ENCODE measurements at regions not wholly inside any gene's neighbourhood (a gene's known extent, or its start where the extent isn't known, plus 50 kb on each side); places are given as distances from the start of the nearest gene placed in this dataset.

GRCh38 chr2:234631646-234632514, 135.0 kb upstream of the ARL4C start:
- peak; percentile 42 for DNase-seq

DNA sequence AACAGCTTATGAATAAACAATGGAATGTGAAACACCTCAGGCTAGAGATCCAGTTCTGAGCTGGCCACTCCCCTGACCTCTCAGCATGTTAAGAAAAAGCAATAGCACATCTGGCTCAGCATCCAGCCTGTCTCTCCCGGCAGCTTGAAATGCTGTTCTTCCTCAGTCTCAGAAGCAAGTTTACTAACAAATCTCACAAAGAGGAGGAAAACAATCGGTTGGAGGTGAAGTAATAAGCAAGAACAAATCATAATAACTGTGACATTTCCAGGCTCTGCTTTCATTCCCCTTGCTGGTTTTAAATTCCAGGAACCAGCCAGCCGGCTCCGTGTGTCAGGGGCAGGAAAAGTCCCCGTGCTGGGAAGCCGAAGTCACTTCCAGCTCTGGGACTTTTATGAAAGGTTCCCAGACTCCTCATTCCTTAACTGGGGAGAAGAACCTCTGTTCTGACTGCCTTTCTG, 133.9 kb upstream of the ARL4C start:
- peak; percentile 29 for DNase-seq

GRCh38 chr2:234629596-234629995, 132.7 kb upstream of the ARL4C start:
- no peak for DNase-seq

GRCh38 chr2:234628953-234629352, 132.1 kb upstream of the ARL4C start:
- no peak for DNase-seq

DNA sequence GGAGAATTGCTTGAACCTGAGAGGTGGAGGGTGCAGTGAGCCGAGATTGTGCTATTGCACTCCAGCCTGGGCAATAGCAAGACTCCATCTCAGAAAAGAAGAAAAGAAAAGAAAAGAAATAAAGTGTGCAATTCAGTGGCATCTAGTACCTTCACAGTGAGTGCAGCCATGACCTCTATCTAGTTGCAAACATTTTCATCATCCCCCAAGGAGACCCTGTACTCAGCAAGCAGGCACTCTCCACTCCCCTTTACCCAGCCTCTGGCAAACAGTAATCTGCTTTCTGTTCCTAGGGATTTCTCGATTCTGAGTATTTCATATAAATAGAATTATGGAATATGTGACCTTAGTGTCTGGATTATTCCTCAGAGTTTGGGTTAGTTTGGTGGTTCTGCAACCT, 130.4 kb upstream of the ARL4C start:
- no peak for DNase-seq

DNA sequence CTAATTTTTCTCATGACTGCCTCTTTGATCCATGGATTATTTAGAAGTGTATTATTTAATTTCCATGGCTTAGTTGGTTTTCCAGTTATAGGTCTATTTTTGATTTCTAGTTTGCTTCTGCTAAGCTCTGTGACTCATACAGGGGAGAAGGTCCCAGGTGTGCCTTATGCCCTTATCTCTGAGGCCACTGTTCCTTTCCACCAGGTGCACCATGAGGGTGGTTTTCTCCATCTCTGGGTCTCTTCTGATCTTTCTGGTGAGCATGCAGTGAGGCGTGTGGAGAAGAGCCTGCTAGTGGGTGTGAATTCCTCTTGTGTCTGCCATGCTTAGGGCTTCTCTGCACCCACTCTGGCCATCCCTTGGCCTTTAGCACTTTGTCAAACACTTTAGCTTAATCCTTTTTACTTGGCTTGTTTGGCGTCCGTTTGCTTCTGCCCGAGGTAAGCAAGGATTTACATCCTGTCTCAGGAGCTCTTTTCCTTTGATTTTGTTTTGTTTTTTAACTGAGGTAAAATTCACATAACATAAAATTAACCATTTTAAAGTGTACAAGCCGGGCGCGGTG, 129.8 kb upstream of the ARL4C start:
- no peak for DNase-seq

DNA sequence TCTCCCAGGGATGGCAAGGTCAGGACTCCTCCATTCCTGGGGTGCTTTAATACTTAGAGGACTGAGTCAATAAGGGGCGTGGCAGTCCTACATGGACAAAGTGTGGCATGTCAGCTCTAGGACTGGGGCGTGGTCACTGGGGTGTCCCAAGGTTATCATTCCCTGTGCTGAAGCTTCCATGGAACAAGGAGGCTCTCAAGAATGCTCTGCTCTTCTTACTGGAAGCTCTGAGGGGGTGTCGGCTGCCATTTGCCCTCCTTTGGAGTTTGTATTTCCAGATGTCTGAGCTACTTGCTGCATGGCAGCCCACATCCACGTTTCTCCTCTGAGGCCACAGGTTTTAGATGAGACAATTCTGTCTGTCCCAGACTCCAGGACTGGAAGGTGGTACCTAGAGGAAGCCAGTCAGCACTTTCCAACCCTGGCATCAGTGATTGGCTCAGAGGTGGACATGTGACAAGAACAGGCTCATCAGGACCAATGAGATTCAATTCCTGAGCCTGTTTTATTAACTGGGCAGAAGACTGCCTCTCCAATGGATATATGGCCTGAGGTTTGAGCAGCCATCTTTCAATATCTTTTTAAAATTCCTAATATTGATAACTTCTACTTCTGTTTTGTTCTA, 128.9 kb upstream of the ARL4C start:
- no peak for DNase-seq

DNA sequence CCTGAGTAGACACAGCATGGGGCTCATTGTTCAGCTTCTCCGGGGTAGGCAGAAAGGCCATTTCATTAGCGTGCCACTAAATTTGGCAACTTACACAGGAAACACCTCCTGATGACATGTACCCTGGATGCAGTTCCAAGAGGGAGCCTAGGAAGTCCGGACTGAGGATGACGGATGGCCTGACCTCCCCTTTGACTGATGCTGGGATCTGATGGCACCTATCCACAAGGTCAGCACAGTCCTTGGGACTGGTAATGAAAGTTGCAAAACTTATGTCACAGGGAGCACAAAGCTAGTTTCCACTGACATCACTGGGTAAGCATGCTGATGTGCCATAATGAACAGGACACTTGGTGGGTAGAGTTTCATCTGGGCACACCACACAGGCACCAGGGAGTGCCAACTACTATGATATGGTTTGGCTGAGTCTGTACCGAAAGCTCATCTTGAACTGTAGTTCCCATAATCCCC, 126.7 kb upstream of the ARL4C start:
- no peak for DNase-seq

DNA sequence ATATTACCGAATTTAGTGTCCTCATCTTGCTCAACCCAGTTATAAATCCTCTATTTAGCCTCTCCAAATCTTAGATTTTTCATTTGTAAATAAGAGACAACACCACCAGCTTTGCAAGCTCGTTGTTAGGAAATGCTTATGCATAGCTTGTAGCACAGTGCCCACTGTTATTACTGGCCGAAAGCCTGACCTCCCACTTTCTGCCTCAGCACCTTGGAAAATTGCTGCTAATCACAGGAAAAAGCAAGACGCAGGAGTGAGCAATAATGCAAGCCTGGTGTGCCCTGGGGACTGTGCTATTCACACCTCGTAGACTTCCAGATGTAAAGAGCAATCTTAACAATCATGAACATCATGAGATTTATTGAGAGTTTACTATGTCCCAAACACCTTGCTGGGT, 124.2 kb upstream of the ARL4C start:
- no peak for DNase-seq

GRCh38 chr2:234620018-234620417, 123.1 kb upstream of the ARL4C start:
- no peak for DNase-seq

- no peak for DNase-seq
These were observed 118.9 kb upstream of the ARL4C start for GRCh38 chr2:234615643-234616356.

DNA sequence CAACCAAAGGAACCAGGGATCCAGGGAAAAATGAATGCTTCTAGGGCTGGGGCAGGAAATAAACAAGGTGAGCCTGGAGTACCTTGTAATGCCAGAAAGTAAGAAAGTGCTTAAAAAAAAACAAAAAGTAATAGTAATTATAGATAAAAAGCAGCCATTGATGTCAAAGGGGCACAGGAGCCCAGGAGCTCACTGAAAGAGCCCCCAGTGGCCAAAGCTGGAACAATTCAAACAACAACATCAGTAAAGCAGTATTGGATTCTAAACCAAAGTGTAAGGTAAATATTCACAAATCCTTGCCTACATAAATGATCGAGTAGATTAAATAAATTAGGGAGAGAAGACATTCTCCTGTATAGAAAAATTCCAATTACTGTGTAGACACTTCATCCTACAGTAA, 114.3 kb upstream of the ARL4C start:
- DNase-seq = peak; percentile 10

DNA sequence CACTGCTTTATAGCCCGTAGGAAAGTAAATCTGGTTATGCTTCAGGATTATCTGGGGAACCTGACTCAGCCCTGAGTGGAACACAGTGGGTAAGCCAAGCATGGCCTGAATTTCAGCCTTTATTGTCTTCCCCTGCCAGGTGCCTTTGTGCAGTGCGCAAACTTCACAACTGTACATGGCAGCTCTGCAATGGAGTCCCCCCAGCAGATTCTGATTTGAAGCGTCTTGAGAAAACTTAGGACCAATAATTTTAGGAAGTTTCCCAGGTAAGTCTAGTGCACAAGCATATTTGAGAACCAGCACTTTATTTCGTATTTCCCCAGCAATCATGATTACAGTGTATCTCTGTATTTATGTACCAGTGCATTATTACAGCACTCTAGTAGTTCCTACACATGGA, 112.1 kb upstream of the ARL4C start:
- DNase-seq = no peak

- no peak for DNase-seq
These were observed 110.8 kb upstream of the ARL4C start for GRCh38 chr2:234607691-234608090.

GRCh38 chr2:234606896-234607295, 110.0 kb upstream of the ARL4C start:
- DNase-seq = peak; percentile 13

- peak; percentile 13 for DNase-seq
These were observed 106.7 kb upstream of the ARL4C start for GRCh38 chr2:234603619-234604018.

DNA sequence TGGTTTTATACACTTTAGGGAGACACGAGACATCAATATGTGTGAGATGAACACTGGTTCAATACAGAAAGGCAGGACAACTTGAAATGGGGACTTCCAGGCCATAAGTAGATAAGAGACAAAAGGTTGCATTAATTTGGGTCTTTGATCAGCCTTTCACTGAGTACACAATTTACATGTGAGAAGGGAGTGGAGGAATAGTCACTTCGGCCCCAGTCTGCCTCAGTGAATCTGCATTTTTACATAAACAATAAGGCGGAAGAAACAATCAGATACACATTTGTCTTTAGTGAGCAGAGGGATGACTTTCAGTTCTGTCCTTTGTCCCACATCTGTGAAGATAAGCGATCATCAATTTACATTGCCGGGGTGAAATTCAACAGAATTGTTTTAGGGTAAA, 104.3 kb upstream of the ARL4C start:
- no peak for DNase-seq

- no peak for DNase-seq
These were observed 100.6 kb upstream of the ARL4C start for GRCh38 chr2:234597576-234597861.

DNA sequence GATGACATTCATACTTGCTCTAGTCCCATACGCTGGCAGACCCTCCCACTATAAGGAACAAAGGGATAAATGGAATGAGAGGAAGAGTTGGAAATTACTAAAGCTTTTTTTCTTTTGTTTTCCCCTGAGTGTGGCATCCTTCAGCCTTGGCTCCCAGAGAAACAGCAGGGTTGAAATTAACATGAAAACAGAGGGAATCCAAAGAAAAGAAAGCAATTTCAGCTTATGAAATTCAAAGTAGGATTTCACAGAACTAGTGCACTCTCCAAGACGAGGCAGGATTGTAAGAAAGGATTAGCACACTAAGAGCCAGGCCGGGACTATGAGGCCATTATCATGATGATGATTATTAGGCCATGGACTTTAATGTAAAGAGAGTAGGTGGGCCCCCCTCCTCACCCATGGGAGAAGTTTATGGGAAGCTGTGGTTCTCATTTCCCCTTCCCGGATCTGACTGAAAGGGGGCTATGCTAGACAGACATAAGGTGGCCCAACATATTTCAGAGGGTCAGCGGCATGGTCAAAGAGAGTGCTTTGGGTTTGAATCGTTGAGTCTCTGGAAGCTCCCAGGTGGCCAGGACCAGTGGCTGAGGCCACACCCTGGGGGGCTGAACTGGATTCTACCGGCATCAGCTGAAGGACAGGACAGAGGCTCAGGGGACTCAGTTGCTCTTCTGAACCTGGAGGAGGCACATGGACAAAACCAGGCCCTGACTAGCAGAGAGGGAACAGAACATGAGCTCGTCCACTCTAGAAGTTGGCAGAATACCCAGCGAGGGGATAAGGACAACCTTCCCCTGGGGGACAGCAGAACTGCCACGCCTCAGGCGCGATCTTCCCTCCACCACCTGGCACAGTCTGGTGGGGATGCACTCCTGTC, 100.1 kb upstream of the ARL4C start:
- DNase-seq = no peak

GRCh38 chr2:234595829-234596228, 98.9 kb upstream of the ARL4C start:
- no peak for DNase-seq

DNA sequence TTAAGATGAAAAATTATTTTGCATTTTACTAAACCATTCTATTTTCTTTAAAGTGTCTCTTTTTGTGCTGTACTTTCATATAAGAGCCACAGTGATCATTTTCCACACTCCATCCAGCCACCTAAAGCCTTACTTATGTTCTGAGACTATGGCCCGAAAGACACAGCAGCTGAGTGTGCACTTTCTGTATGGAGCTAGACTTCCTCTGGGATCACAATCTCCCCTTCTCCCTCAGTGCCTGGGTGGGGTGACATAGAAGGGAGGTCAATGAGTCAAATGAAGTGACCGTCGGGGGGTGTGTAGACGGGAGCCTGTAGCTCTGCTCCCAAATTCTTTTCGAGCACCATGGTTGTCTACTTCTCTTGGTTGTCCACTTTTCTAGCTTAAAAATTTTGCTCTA, 97.8 kb upstream of the ARL4C start:
- no peak for DNase-seq

DNA sequence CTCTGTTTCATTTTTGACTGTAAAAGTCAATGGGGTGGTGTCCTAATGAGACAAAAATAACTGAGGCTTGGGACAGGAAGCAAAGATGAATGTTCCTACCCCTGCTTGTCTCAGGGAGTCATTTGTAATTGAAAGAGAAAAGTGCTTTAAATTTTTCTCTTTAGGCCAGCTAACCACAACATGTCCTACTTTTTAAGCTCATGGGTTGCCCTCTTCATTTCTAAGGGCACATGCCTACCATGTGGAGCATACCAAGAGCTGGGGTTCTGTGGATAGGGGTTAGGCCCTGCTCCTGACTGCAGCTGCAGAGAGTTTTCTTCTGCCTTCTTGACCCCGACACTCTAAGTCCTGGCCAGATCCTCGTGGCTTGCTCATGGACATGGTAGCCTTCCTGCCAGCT, 96.8 kb upstream of the ARL4C start:
- no peak for DNase-seq

- DNase-seq = no peak
These were observed 95.7 kb upstream of the ARL4C start for GRCh38 chr2:234592541-234592940.
